ENCODE measurements at regions not wholly inside any gene's neighbourhood (a gene's known extent, or its start where the extent isn't known, plus 50 kb on each side); places are given as distances from the start of the nearest gene placed in this dataset.

- H4K20me1 ChIP-seq (ENCODE audit: insufficient read depth, poor library complexity, severe bottlenecking): no peaks in the 10 kb centered on the region
- TF ChIP-seq CTCF (IDR thresholded peaks at IDR 0.05; ENCODE audit: poor library complexity): no peak
- TF ChIP-seq EZH2 (IDR thresholded peaks at IDR 0.05; ENCODE audit: borderline replicate concordance): no peak
- no peak for TF ChIP-seq EZH2phosphoT487 (IDR thresholded peaks at IDR 0.05; ENCODE audit: low read depth, severe bottlenecking, unreplicated experiment)
- no peaks in the 10 kb centered on the region for H3K79me2 ChIP-seq
- H3K4me3 ChIP-seq: no peak overlapping the region
- WGBS (ENCODE audit: low lambda C conversion rate, missing lambda C conversion rate): 60% methylated on average over 2 of the region's 2 CpGs
- no peaks in the 10 kb centered on the region for H3K27me3 ChIP-seq
- no peak overlapping the region for H3K4me2 ChIP-seq
- H2AFZ ChIP-seq: no peak overlapping the region
- H3K27ac ChIP-seq: no peak overlapping the region
- H3K36me3 ChIP-seq (replicated peaks; ENCODE audit: insufficient read depth, low read depth): no peaks in the 10 kb centered on the region
- H3K9me3 ChIP-seq (ENCODE audit: low read depth): no peaks in the 10 kb centered on the region
- peaks cover 4% of the 10 kb centered on the region for H3K4me1 ChIP-seq (ENCODE audit: insufficient read depth)
- no peaks in the 10 kb centered on the region for H3K9me2 ChIP-seq (replicated peaks; ENCODE audit: insufficient read depth)
- DNase-seq (ENCODE audit: low spot score): no peak
Measured at GRCh38 chr17:71111460-71111859, 942.1 kb downstream of the KCNJ2 start.

GRCh38 chr17:71111934-71112333 lies 942.6 kb downstream of the KCNJ2 start:
- H3K9me3 ChIP-seq (ENCODE audit: low read depth): no peaks in the 10 kb centered on the region
- no peak for TF ChIP-seq EZH2 (IDR thresholded peaks at IDR 0.05; ENCODE audit: borderline replicate concordance)
- no peak for TF ChIP-seq EZH2phosphoT487 (IDR thresholded peaks at IDR 0.05; ENCODE audit: low read depth, severe bottlenecking, unreplicated experiment)
- TF ChIP-seq CTCF (IDR thresholded peaks at IDR 0.05; ENCODE audit: poor library complexity): no peak
- no peak overlapping the region for H3K4me2 ChIP-seq
- peaks cover 4% of the 10 kb centered on the region for H3K4me1 ChIP-seq (ENCODE audit: insufficient read depth)
- 45% methylated on average over 2 of the region's 2 CpGs for WGBS (ENCODE audit: low lambda C conversion rate, missing lambda C conversion rate)
- H2AFZ ChIP-seq: no peak overlapping the region
- no peak overlapping the region for H3K27ac ChIP-seq
- H3K9me2 ChIP-seq (replicated peaks; ENCODE audit: insufficient read depth): no peaks in the 10 kb centered on the region
- H3K27me3 ChIP-seq: no peaks in the 10 kb centered on the region
- no peak overlapping the region for H3K4me3 ChIP-seq
- no peak for DNase-seq (ENCODE audit: low spot score)
- no peaks in the 10 kb centered on the region for H3K36me3 ChIP-seq (replicated peaks; ENCODE audit: insufficient read depth, low read depth)
- no peaks in the 10 kb centered on the region for H4K20me1 ChIP-seq (ENCODE audit: insufficient read depth, poor library complexity, severe bottlenecking)
- no peaks in the 10 kb centered on the region for H3K79me2 ChIP-seq

GRCh38 chr17:71113347-71113746 lies 944.0 kb downstream of the KCNJ2 start:
- DNase-seq (ENCODE audit: low spot score): no peak
- Histone ChIP-seq H2AFZ (no peak overlapping the region), H3K9me3 (ENCODE audit: low read depth) (no peaks in the 10 kb centered on the region), H3K9me2 (replicated peaks; ENCODE audit: insufficient read depth) (no peaks in the 10 kb centered on the region), H3K79me2 (no peaks in the 10 kb centered on the region), H3K4me3 (no peak overlapping the region), H3K4me1 (ENCODE audit: insufficient read depth) (peaks cover 4% of the 10 kb centered on the region), H3K27me3 (no peaks in the 10 kb centered on the region), H3K27ac (no peak overlapping the region), H3K36me3 (replicated peaks; ENCODE audit: insufficient read depth, low read depth) (no peaks in the 10 kb centered on the region), H3K4me2 (no peak overlapping the region), H4K20me1 (ENCODE audit: insufficient read depth, poor library complexity, severe bottlenecking) (no peaks in the 10 kb centered on the region)
- WGBS (ENCODE audit: low lambda C conversion rate, missing lambda C conversion rate): 95% methylated on average over 4 of the region's 4 CpGs
- no peak for TF ChIP-seq CTCF (IDR thresholded peaks at IDR 0.05; ENCODE audit: poor library complexity)
- no peak for TF ChIP-seq EZH2 (IDR thresholded peaks at IDR 0.05; ENCODE audit: borderline replicate concordance)
- TF ChIP-seq EZH2phosphoT487 (IDR thresholded peaks at IDR 0.05; ENCODE audit: low read depth, severe bottlenecking, unreplicated experiment): no peak

Measured in hepatocyte (in vitro differentiated cells).